GM19043 (cell line): ENCODE measurements at regions not wholly inside any gene's neighbourhood (a gene's known extent, or its start where the extent isn't known, plus 50 kb on each side); places are given as distances from the start of the nearest gene placed in this dataset.

Experiments
- ATAC-seq: cut with Tn5 transposase; IDR thresholded peaks from one replicate; pipeline ENCODE4 v1.9.1; 2021; ENCODE audit warnings: low read depth; ENCODE audit not compliant: unreplicated experiment

GRCh38 chr6:129778793-129779192, 68.8 kb upstream of the ARHGAP18 start:
- no peak for ATAC-seq

GRCh38 chr6:129777371-129777770, 67.4 kb upstream of the ARHGAP18 start:
- no peak for ATAC-seq

DNA sequence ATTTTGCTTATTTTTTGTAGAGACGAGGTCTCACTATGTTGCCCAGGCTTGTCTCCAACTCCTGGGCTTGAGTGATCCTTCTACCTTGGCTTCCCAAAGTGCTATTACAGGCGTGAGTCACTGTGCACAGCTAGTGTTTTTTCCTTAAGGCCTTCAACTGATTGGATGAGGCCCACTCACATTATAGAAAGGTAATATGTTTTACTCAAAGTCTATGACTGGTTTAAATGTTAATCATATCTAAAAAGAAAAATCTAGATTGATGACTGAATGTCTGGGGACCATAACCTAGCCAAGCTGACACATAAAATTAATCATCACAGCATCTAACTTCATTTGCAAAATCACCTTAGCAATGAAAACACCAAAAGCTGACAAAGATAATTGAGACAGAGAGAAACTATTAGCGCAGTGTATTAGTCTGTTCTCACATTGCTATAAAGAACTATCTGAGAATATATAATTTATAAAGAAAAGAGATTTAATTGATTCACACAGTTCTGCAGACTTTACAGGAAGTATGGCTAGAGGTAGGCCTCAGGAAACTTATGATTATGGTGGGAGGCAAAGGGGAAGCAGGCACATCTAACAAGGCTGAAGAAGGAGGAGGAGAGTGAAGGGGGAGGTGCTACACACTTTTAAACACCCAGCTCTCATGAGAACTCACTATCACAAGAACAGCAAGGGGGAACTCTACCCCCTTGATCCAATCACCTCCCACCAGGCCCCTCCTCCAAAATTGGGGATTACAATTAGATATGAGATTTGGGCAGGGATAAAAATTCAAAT, 66.8 kb upstream of the ARHGAP18 start:
- ATAC-seq, result no peak

DNA sequence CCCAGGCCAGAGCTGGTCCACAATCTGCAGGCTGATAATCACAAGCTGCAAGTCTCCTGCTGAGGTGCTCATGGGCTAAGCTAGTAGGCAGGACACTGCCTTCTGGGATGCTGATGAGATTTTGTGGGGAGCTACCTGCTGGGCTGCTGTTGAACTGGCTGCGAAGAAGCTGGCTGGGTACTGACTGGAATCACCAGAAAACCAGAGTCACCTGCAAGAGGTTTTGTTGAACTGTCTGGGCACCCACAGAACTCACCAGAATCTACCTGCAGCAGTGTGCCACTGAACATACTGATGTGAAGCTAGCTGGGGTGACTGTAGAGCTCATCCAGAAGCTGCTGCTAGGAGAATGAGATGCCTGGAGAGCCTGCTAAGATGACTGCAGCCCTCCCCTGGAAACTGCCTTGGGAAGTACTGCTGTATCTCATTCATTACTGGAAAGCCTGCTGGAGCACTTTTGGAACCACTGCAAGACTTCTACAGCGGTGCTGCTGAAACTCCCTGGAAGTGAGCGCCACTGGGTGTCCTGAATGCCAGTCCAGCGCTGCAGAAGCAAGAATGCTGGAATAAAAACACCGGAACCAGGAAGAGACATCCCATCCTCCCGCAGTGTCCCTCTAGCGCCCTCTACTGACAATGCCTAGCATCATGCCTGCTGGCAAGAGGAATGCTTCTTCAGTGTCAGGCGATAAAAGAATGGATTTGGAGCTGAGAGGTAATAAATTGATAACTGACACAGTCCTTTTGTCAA, 64.9 kb upstream of the ARHGAP18 start:
- no peak for ATAC-seq

DNA sequence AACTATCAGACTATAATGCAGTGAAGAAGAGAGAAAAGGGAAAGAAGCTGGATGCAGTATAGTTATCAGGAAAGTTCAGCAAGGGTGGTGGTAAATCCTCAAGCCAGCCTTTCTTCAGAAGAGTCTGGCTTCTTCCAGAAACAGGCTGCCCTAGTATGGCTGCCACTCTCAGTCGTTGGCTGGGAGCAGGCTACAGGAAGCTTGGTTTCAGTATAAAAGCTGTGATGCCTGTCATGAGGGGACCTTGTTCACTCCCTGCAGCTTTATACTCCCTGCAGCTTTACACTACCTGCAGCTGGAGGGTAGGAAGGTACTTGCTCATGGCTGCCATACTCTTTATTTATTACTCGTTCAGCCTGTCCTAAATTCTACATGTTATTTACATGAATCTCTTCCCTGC, 63.3 kb upstream of the ARHGAP18 start:
- no peak for ATAC-seq

- no peak for ATAC-seq
These were observed 61.7 kb upstream of the ARHGAP18 start for GRCh38 chr6:129771678-129772077.

DNA sequence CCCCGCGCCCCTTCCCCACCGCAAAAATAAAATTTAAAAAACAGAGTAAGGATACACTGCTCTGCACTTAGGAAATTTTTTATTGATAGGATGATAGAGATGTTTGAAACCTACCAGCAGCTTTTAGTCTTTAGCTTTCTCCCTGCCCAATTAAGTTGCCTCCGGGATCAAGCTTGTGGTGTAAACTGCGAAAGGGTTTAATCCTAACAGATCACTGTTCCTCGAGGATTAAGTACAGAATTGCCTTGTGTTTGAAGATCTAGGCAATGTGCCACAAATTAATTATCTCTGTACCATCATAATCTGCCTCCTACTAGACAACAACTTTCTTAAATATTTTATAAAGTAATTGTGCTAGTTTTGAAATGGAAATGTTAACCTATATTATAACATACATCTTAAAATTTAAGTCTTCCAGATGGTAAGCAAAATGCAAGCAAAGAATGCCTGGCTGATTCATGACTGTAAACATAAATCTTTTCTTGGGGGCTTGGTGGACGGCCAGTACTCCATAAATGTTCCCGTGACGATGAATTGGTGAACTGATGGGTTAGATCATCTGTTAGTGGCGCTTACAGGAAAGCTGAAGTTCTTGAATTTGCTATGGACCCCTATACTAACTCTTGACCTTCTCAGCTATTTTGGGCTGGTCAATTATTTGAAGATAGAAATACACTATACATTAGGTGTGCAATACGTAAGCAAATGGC, 58.0 kb upstream of the ARHGAP18 start:
- ATAC-seq, result no peak

- ATAC-seq, result peak; percentile 78
These were observed 57.2 kb upstream of the ARHGAP18 start for GRCh38 chr6:129766959-129767728.

DNA sequence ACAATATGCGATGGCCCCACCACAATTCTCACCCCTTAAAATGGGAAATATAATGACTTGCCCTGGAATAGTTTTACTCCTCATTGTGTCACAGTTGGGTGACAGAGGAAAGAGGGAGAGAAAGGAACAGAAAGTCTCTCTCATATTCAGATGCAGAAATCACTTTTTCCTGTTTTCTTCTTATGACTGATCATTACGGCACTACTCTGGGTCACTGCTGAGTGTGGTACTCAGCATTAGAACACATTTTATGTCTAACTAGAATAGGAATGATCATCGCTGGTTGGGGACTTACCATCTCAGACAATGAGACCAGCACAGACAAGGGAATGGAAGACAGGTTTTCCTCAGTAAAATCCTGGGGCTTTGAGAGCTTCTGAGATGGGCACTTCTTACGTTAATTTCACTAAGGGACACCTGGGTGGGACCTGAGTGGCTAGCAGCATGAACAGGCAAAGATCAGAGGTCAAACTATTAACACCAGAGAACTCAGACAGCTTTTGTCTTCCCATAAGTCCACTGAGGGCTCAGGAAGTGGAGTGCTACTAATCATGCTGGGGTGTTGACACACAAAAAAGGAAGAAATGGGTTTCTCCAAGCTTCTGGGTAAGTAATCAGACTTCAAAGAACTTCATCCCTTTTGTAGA, 54.9 kb upstream of the ARHGAP18 start:
- no peak for ATAC-seq

DNA sequence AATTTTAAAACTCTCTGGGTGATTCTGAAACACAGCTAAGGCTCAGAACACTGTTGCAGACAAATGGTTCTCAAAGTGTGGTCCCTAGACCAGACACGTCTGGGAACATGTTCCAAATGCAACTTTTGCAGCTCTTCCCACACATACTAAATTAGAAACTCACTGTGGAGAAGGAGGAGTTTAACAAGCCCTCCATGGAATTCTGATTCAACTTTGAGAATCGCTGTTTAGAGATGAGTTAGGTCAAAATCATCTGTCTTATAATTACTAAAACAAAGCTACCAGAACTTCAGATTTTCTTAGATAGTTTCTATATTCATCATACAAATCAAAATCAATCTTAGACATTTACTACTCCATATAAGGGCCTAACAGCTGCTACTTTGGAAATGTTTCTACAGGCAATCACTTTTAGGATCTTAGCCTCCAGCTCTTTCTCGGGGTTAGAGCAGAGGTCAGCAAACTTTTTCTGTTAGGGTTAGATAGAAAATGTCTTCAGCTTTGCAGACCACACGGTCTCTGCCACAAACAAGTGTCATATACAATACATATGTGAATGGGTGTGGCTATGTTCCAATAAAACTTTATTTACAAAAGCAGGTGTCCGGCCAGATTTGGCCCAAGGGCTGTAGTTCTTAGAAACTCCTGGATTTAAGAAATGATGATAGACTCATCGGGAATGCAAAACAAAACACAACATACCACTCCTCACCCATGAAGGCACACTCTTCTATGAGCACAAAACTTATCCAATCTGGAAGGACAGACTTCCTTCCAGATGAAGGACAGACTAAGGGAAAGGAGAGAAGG, 50.0 kb upstream of the ARHGAP18 start:
- no peak for ATAC-seq
